T-helper 2 cell treated with Interferon-gamma antibody and Interleukin-4, amounts not matched to agents 5 μg/mL and 100 μg/mL, for 36 hours (primary cell): ENCODE measurements at regions not wholly inside any gene's neighbourhood (a gene's known extent, or its start where the extent isn't known, plus 50 kb on each side); places are given as distances from the start of the nearest gene placed in this dataset.

ENCODE experiments used
- DNase-seq: peaks from one replicate; pipeline ENCODE4 v3.0.0; 2021; ENCODE audit warnings: low spot score
- H3K27ac Mint-ChIP-seq: one replicate; pipeline ENCODE4 v1.8.0; 2021; ENCODE audit warnings: mild to moderate bottlenecking, mixed read lengths
- H3K27me3 Mint-ChIP-seq: one replicate; pipeline ENCODE4 v1.8.0; 2021; ENCODE audit warnings: low read depth, mixed read lengths
- H3K36me3 Mint-ChIP-seq: one replicate; pipeline ENCODE4 v1.8.0; 2021; ENCODE audit warnings: low read depth, mixed read lengths
- H3K4me1 Mint-ChIP-seq: one replicate; pipeline ENCODE4 v1.8.0; 2021; ENCODE audit warnings: low read depth, mixed read lengths
- H3K4me3 Mint-ChIP-seq: one replicate; pipeline ENCODE4 v1.8.0; 2022; ENCODE audit warnings: mild to moderate bottlenecking, moderate library complexity, mixed read lengths
- H3K9me3 Mint-ChIP-seq: one replicate; pipeline ENCODE4 v1.8.0; 2021; ENCODE audit warnings: mixed read lengths

DNA sequence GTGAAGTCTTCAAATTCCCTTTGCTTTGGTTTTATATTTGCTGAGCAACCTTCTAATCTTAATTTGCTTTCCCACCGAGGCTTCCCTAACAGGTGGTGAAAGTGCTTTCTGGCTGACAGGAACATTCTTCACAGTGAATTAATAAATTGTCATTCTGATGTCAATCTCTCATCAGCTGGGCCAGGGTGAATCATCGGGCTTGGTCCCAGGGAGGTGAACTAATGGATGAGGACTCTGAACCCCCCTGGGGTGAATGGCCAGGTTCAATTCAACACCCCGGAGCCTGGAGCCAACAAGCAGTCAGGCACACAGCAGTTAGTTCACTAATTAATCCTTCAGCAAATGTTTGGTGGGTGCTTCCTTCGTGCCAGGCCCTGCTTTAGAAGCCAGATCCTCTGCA, 155.4 kb upstream of the PDGFD start:
- no peaks in the 10 kb centered on the region for H3K27me3 Mint-ChIP-seq
- no peaks in the 10 kb centered on the region for H3K4me1 Mint-ChIP-seq
- DNase-seq, result no peak
- H3K36me3 Mint-ChIP-seq, result no peaks in the 10 kb centered on the region
- no peak overlapping the region for H3K4me3 Mint-ChIP-seq
- no peak overlapping the region for H3K27ac Mint-ChIP-seq
- no peaks in the 10 kb centered on the region for H3K9me3 Mint-ChIP-seq

DNA sequence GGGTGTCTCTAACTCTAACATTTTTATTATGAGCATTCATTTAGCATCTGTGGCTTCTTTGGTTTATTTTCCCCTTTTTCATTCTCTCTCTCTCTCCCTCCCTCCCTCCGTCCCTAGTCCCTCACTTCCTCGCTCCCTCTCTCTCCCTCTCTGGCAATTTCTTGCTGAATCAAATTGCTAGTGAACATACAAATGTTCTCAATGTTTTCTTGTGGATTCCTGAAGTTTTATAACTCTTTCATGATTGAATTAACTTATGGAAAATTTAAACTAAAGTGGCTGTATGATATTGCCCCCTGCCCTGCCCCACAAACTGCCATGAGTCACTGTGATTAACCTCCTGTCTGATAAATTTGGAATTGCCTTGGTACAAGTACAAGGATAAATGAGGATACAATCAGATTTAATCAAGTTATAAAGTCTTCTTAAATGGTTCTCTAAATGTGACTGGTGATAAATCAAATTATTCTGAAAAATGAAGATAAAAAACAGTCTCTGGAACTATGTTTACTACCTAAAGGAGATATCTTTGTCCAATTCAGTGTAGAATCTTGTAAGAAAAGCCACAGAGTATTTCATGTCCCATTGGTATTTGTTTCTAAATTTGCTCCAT, 143.0 kb upstream of the PDGFD start:
- H3K9me3 Mint-ChIP-seq, result no peaks in the 10 kb centered on the region
- no peak for DNase-seq
- H3K36me3 Mint-ChIP-seq, result no peaks in the 10 kb centered on the region
- no peak overlapping the region for H3K27ac Mint-ChIP-seq
- no peaks in the 10 kb centered on the region for H3K27me3 Mint-ChIP-seq
- H3K4me1 Mint-ChIP-seq, result no peaks in the 10 kb centered on the region
- no peak overlapping the region for H3K4me3 Mint-ChIP-seq

DNA sequence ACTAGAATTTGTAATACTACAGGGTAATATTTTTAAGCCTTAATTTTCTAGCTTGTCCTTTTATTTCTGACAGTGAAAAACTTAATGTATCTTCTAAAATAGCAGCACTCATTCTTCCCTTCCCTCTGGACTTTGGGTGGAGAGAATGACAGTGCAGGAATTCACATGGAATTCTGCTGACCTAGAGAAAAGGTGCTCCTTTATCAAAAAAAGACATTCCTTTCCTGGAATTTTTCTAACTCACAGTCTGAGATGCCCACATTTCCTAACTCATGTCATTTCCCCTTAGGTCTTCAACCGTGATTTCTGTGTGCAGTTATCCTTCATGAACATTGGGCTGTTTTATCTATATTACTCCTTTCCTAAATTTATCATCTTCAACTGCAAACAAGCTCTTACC, 137.8 kb upstream of the PDGFD start:
- DNase-seq, result no peak
- Mint-ChIP-seq H3K27ac (no peak overlapping the region), H3K4me3 (no peak overlapping the region), H3K9me3 (no peaks in the 10 kb centered on the region), H3K36me3 (no peaks in the 10 kb centered on the region), H3K4me1 (no peaks in the 10 kb centered on the region), H3K27me3 (no peaks in the 10 kb centered on the region)

DNA sequence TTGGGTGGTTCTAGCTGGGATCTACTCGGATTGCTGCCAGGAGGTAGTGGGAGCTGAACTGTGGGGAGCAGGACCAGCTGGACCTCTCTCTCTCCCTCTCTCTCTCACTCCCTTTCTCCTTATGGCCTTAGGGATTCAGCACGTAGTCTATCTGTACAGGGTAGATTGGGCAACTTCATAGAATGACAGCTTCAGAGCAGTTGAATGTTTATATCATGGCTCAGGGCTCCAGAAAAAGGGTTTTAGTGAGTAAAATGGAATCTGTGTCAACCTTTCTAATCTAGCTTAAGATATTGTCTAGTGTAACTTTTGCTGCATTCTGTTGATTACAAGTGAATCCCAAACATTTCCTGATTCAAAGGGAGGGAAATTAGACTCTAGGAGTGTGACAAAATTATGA, 127.7 kb upstream of the PDGFD start:
- no peak for DNase-seq
- Mint-ChIP-seq H3K27ac (no peak overlapping the region), H3K9me3 (no peaks in the 10 kb centered on the region), H3K4me1 (no peaks in the 10 kb centered on the region), H3K4me3 (no peak overlapping the region), H3K27me3 (no peaks in the 10 kb centered on the region), H3K36me3 (no peaks in the 10 kb centered on the region)

DNA sequence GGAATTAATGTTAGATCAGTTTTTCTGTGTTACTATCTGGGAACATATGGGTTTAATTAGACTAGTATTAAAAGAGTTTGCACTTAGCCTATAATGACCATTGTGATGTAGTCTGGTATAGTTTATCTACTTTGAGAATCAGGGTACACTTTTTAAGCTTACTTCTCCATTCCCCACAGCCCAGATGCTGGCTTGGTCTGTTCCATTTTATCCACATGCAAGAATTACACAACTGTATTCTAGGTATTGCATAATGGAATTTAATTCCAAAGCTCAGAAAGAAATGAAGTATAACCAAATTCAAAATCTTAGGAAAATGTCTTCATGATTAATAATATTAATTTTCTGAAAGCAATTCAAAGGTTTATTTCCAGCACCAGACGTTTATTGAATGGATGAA, 122.2 kb upstream of the PDGFD start:
- H3K27ac Mint-ChIP-seq, result no peak overlapping the region
- no peak for DNase-seq
- H3K36me3 Mint-ChIP-seq, result no peaks in the 10 kb centered on the region
- no peak overlapping the region for H3K4me3 Mint-ChIP-seq
- no peaks in the 10 kb centered on the region for H3K9me3 Mint-ChIP-seq
- H3K4me1 Mint-ChIP-seq, result no peaks in the 10 kb centered on the region
- H3K27me3 Mint-ChIP-seq, result no peaks in the 10 kb centered on the region

DNA sequence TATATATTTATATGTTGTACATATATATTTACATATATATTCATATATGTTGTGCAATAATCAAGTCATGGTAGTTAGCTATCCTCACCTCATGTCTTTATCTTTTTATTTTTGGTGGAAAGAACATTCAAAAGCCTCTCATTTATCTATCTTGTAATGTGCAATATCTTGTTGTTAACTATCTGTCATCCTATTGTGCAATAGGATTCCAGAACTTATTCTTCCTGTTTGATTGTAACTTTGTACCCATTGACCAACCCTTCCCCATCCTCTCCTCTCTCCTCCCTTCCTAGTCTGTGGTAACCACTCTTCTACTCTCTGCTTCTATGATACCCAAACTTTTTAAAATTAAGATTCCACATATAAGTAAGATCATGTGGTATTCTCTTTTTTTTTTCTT, 115.6 kb upstream of the PDGFD start:
- Mint-ChIP-seq H3K4me1 (no peaks in the 10 kb centered on the region), H3K9me3 (no peaks in the 10 kb centered on the region), H3K4me3 (no peak overlapping the region), H3K27me3 (no peaks in the 10 kb centered on the region), H3K27ac (no peak overlapping the region), H3K36me3 (no peaks in the 10 kb centered on the region)
- DNase-seq, result no peak

DNA sequence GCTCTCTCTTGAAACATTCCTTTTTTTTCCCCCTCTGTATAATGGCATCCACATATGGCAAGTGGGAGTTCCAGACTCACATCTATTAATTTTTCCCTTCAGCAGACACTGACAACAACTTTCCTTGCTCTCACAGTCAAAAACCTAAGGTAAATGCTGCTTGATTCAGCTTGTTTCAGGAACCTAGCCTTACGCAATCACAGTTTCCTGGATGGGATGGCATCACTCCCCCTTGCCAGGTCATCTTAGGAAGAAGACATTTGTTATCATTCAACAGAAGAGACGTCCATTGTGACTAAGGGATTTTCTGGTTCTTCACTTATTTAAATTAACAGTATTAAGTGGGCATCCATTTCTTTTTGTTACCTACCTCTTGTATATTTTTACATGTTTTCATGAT, 112.0 kb upstream of the PDGFD start:
- no peak for DNase-seq
- no peak overlapping the region for H3K4me3 Mint-ChIP-seq
- H3K36me3 Mint-ChIP-seq, result no peaks in the 10 kb centered on the region
- no peak overlapping the region for H3K27ac Mint-ChIP-seq
- H3K27me3 Mint-ChIP-seq, result no peaks in the 10 kb centered on the region
- no peaks in the 10 kb centered on the region for H3K9me3 Mint-ChIP-seq
- H3K4me1 Mint-ChIP-seq, result no peaks in the 10 kb centered on the region

DNA sequence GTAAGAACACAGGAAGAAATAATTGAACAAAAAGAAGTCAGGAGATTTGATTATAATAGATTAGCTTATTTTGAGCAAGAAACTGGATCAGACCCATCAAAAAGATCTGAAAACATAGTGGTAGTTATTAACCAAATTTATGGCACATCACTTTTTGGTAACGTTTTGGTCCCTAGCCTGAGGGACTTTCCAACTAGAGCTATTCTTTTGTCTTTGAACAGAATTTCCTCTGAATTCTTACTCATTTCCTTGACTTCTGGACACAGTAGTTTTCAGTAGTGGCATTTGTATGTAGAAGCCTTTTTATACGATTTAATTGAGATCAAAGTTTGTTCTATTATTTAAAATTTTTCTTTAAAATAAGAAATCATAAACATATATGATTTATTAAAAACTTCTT, 96.5 kb upstream of the PDGFD start:
- no peaks in the 10 kb centered on the region for H3K4me1 Mint-ChIP-seq
- no peak overlapping the region for H3K4me3 Mint-ChIP-seq
- DNase-seq, result no peak
- H3K36me3 Mint-ChIP-seq, result no peaks in the 10 kb centered on the region
- H3K27me3 Mint-ChIP-seq, result no peaks in the 10 kb centered on the region
- H3K27ac Mint-ChIP-seq, result no peak overlapping the region
- no peaks in the 10 kb centered on the region for H3K9me3 Mint-ChIP-seq

DNA sequence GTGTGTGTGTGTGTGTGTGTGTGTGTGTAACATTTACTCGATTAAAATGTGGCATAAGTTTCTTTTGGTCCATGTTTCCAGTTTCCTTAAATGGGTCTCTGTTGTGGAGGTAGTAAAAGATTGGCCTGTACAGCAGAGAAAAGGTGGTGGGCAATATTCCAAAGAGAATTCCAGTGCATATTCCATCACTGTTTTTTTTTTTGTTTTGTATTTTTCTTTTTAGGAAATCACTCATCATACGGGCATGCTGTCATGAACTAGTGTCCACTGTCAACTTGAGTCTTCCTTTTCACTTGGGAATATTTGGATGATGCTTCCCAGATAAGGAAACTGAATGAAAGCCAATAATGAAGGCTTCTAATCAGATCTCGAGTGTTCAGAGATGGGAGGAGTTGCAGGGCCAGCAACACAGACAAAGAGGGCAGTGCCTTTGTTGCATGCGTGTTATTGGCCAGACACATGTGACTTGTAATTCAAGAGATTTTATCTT, 95.2 kb upstream of the PDGFD start:
- Mint-ChIP-seq H3K9me3 (no peaks in the 10 kb centered on the region), H3K4me1 (no peaks in the 10 kb centered on the region), H3K27me3 (no peaks in the 10 kb centered on the region), H3K36me3 (no peaks in the 10 kb centered on the region), H3K4me3 (no peak overlapping the region), H3K27ac (no peak overlapping the region)
- no peak for DNase-seq

DNA sequence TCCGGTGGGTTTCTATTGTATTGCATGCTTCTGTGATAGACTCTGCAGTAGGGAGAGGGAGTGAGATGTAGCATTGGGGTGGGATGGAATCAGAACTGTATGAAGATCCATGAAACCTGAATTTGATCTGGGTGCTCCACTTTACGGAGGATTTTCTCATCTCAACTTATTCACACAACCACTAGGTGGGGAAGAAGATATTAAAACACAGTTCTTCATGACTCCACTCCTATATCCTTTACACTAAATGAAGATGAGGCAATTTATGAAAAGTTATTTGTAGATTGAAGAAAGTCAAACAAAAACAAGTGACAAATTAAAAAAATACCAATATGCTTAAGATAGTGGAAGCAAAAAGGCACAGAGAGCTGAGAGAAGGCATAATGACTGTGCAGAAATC, 92.6 kb upstream of the PDGFD start:
- H3K27me3 Mint-ChIP-seq, result no peaks in the 10 kb centered on the region
- H3K4me1 Mint-ChIP-seq, result no peaks in the 10 kb centered on the region
- H3K27ac Mint-ChIP-seq, result no peak overlapping the region
- H3K36me3 Mint-ChIP-seq, result no peaks in the 10 kb centered on the region
- H3K9me3 Mint-ChIP-seq, result no peaks in the 10 kb centered on the region
- no peak overlapping the region for H3K4me3 Mint-ChIP-seq
- no peak for DNase-seq

DNA sequence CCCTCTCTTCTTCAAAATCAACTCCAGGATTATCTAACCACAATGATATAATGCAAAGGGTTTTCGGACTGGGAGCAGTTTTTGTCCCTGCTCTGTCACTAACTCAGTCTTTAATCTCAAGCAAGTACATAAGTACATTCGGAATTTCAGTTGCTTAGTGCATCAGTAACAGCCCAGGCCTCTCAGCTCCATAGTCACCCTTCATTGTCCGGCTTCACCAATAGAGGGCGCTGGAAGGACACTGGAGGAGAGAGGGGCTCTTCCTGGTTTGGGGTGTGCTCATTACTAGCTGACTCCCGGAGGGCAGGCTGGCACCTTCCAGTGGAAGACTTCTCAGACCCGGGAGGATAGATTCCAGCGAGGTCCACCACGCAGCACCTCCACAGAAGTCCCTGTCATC, 90.4 kb upstream of the PDGFD start:
- no peaks in the 10 kb centered on the region for H3K9me3 Mint-ChIP-seq
- no peaks in the 10 kb centered on the region for H3K4me1 Mint-ChIP-seq
- no peak for DNase-seq
- no peak overlapping the region for H3K4me3 Mint-ChIP-seq
- H3K27me3 Mint-ChIP-seq, result no peaks in the 10 kb centered on the region
- no peak overlapping the region for H3K27ac Mint-ChIP-seq
- no peaks in the 10 kb centered on the region for H3K36me3 Mint-ChIP-seq

DNA sequence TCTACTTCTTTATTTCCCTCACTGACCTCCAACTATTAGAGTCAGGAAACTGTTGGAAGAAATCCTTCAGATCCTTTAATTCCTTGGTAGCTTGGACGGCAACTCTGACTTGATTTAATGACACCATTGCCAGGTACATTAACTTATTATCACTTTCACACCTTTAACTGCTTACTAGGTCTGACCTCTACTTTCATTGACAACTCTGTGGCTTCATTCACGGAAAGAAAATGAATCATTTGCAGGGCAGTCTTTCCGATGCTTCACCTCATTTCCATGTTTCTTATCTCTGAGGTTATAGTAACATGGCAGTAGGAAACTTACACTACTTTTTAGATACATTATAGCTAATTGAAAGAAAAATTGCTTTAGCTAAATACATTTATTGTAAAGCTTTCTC, 82.6 kb upstream of the PDGFD start:
- Mint-ChIP-seq H3K4me3 (no peak overlapping the region), H3K27me3 (no peaks in the 10 kb centered on the region), H3K27ac (no peak overlapping the region), H3K36me3 (no peaks in the 10 kb centered on the region), H3K4me1 (no peaks in the 10 kb centered on the region), H3K9me3 (no peaks in the 10 kb centered on the region)
- no peak for DNase-seq

DNA sequence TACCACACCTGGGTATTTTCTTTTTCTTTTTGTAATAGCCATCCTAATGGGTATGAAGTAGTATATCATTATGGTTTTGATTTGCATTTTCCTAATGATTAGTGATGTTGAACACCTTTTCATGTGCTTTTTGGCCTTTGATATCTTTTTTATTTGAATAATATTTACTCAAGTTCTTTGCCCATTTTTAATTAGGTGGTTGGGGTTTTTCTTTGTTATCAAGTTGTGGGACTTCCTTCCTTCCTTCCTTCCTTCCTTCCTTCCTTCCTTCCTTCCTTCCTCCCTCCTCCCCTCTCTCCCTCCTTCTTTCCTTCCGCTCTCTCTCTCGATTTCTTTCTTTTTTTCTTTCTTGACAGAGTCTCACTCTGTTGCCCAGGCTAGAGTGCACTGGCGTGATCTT, 75.0 kb upstream of the PDGFD start:
- H3K27me3 Mint-ChIP-seq, result no peaks in the 10 kb centered on the region
- H3K9me3 Mint-ChIP-seq, result no peaks in the 10 kb centered on the region
- H3K4me3 Mint-ChIP-seq, result no peak overlapping the region
- no peaks in the 10 kb centered on the region for H3K4me1 Mint-ChIP-seq
- H3K36me3 Mint-ChIP-seq, result no peaks in the 10 kb centered on the region
- no peak overlapping the region for H3K27ac Mint-ChIP-seq
- no peak for DNase-seq

DNA sequence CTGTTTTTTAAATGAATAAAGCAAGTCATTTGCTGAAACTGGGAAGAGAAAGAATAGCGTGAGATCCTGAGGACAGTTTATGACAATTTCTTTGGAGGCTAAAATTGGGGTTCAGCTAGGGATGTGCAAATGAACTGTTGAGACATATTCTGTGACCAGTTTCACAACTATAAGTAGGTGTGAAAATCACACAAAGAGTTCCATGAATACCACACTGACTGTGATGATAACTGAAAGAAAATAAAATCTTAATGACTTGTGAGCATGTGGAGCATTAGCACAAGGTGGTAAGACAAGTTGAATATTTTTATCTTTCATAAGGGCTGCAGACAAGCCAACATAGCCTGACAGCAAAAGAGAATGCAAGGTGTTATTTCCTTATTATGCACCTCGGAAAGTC, 61.1 kb upstream of the PDGFD start:
- Mint-ChIP-seq H3K36me3 (no peaks in the 10 kb centered on the region), H3K27me3 (no peaks in the 10 kb centered on the region), H3K9me3 (no peaks in the 10 kb centered on the region), H3K27ac (no peak overlapping the region), H3K4me1 (no peaks in the 10 kb centered on the region), H3K4me3 (no peak overlapping the region)
- no peak for DNase-seq

DNA sequence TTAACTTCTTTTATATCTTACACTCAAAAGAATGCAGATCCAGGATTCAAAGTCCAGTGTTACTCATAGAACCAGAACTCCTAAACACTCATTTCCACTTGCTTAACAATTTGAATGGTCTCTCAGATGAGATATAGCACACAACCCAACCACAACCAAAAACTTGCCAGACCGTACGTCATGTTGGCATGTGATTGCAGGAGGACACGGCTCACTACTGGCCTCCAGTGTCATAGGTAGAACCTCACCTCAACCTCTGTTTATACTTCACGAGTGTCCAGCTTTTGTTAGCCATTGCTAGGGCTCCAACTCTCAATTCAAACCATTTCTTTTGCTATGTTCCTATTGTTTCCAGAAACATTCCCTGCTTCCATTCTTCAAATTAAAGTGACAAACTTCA, 58.5 kb upstream of the PDGFD start:
- Mint-ChIP-seq H3K27ac (no peak overlapping the region), H3K27me3 (no peaks in the 10 kb centered on the region), H3K36me3 (no peaks in the 10 kb centered on the region), H3K4me1 (no peaks in the 10 kb centered on the region), H3K4me3 (no peak overlapping the region), H3K9me3 (no peaks in the 10 kb centered on the region)
- no peak for DNase-seq
